H1 (cell line): ENCODE measurements at regions not wholly inside any gene's neighbourhood (a gene's known extent, or its start where the extent isn't known, plus 50 kb on each side); places are given as distances from the start of the nearest gene placed in this dataset.

ENCODE experiments used
- ASH2L ChIP-seq: fragments of 200-600, 300-600 bp; sonication (generic); IDR thresholded peaks from one replicate; pipeline ENCODE4 v1.7.1; 2017; ENCODE audit warnings: low read length
- CHD7 ChIP-seq: fragments of 300-600 bp; sonication (generic); IDR thresholded peaks from 2 replicates; pipeline ENCODE4 v1.7.1; 2012; ENCODE audit warnings: low read length, moderate library complexity, mild to moderate bottlenecking, inconsistent platforms; ENCODE audit not compliant: insufficient replicate concordance
- JUND ChIP-seq: IDR thresholded peaks from 2 replicates; pipeline ENCODE4 v1.6.1; 2011; ENCODE audit warnings: mild to moderate bottlenecking, improper control_type of control experiment, low read length
- SP2 ChIP-seq: IDR thresholded peaks from 2 replicates; pipeline ENCODE4 v1.6.1; 2012; ENCODE audit warnings: mild to moderate bottlenecking, low read length, inconsistent platforms
- TAF7 ChIP-seq: optimal IDR thresholded peaks from 2 replicates; pipeline ENCODE3; 2011; ENCODE audit warnings: low read depth, mild to moderate bottlenecking, inconsistent platforms, low read length, moderate library complexity, borderline replicate concordance
- TBP ChIP-seq: IDR thresholded peaks from 2 replicates; pipeline ENCODE4 v1.6.1; 2011; ENCODE audit warnings: low read depth, low read length, improper control_type of control experiment
- TCF12 ChIP-seq: IDR thresholded peaks from 2 replicates; pipeline ENCODE4 v1.6.1; 2011; ENCODE audit warnings: low read depth, mild to moderate bottlenecking, low read length

GRCh38 chr6:169324656-169325459 lies 71.2 kb upstream of the THBS2 start (continued):
- no peak for TF ChIP-seq CHD7
- TF ChIP-seq TCF12, result no peak
- TF ChIP-seq TAF7, result no peak
- no peak for TF ChIP-seq SP2
- no peak for TF ChIP-seq ASH2L
- no peak for TF ChIP-seq JUND
- no peak for TF ChIP-seq TBP
